ENCODE measurements at regions not wholly inside any gene's neighbourhood (a gene's known extent, or its start where the extent isn't known, plus 50 kb on each side); places are given as distances from the start of the nearest gene placed in this dataset.
A peak's percentile ranks its signal among the peaks of the same experiment; 100 is the strongest.
"Not testable (repeated sequence)": the region's sequence is repeated elsewhere in the genome, so short reads cannot be mapped to it uniquely, and the experiment has no call there.

DNA sequence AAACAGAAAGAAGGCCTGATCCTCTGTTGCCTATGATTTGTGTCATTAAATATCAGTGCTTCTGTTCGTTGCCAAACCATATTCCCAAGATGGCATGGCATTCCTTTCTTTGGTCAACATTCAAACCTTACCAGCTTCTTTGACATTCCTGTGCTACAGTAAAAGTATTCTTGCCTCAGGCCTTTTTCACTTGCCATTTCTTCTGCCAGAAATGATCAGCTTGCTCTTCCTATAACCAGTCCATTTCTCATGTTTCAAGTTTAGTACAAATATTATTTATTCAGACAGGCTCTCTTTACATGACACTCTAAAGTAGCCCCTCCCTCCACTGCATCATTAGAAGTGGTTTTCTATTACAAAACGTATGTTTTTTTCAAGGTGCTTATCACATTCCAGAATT lies 278.3 kb downstream of the KCNJ2 start:
- DNase-seq, result no peak

GRCh38 chr17:70453075-70453474 lies 283.7 kb downstream of the KCNJ2 start:
- DNase-seq, result not testable (repeated sequence)

- DNase-seq, result no peak
Observed at GRCh38 chr17:70454377-70454776, 285.0 kb downstream of the KCNJ2 start.

DNA sequence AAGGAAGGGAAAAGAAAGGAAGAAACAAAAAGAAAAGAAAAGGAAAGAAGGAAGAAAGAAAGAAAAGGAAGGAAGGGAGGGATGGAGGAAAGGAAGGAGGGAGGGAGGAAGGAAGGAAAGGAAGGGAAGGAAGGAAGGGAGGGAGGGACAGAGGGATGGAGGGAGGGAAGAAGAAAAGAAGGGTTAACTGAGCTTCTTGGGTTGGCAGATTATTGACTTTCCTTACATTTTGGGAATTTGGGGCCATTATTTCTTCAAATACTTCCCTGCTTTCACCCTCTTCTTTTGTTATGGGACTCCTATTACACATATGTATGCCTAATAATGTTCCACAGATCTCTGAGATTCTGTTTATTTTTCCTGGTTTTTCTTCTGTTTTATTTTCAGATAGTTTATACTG lies 285.6 kb downstream of the KCNJ2 start:
- DNase-seq, result no peak

- no peak for DNase-seq
Observed at GRCh38 chr17:70464995-70465394, 295.7 kb downstream of the KCNJ2 start.

GRCh38 chr17:70468661-70469060 lies 299.3 kb downstream of the KCNJ2 start:
- no peak for DNase-seq

DNA sequence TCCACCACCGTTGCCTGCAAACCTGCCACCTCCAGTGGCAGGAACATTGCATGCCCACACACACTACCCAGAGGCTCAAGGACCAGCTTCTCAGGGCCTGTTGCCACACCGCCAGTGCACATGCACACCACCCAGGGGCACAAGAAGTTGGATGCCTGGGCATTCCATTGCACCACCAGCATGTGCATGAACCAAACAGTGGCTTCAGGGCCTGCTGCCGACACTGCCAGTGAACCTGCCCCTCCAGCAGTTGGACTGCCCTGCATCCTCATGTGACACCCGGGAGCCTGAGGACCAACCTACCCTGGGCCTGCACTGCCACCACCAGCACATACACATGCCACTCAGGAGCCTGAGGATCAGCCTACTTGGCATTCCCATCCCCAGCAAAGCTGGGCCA lies 303.7 kb downstream of the KCNJ2 start:
- no peak for DNase-seq

GRCh38 chr17:70476368-70476767 lies 307.0 kb downstream of the KCNJ2 start:
- DNase-seq, result no peak

DNA sequence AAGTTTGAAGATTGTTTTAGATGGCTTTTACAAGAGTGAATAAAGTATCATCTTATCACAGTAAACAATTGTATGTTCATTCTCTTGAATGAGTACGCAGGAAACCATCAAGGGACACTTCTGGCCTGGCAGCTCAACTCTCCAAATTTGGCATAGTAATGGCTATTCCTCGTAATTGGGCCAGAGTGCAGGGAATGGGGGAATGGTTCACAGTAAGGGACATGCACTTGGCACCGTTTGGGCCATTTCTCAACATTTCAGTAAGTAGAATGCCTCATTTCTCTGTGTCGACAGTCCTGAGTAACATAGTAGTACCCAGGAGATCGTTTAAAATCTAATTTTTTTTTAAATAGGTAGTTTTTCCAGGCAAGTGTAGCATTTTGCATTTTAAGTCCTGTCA lies 309.6 kb downstream of the KCNJ2 start:
- peak; percentile 38 for DNase-seq

- DNase-seq, result no peak
Observed at GRCh38 chr17:70479779-70480178, 310.4 kb downstream of the KCNJ2 start.

GRCh38 chr17:70483624-70484023 lies 314.3 kb downstream of the KCNJ2 start:
- DNase-seq, result no peak

GRCh38 chr17:70484050-70484449 lies 314.7 kb downstream of the KCNJ2 start:
- no peak for DNase-seq

- DNase-seq, result no peak
Observed at GRCh38 chr17:70484496-70484895, 315.2 kb downstream of the KCNJ2 start.

DNA sequence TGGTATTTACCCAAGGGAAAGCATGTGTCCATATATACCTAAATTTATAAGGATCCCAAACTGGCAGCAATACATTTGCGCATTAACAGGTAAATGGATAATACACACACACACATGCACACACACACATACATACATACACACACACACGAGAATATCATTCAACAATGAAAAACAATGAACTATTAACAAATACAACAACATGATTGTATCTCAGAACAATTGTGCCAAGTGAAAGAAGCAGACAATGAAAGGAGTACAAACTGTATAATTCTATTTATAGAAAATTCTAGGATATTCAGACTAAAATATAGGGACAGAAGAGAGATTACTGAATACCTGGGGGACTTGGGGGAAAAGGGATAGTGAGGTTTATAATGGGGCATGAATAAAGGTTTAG lies 323.0 kb downstream of the KCNJ2 start:
- no peak for DNase-seq

- DNase-seq, result no peak
Observed at GRCh38 chr17:70493277-70493874, 324.0 kb downstream of the KCNJ2 start.

DNA sequence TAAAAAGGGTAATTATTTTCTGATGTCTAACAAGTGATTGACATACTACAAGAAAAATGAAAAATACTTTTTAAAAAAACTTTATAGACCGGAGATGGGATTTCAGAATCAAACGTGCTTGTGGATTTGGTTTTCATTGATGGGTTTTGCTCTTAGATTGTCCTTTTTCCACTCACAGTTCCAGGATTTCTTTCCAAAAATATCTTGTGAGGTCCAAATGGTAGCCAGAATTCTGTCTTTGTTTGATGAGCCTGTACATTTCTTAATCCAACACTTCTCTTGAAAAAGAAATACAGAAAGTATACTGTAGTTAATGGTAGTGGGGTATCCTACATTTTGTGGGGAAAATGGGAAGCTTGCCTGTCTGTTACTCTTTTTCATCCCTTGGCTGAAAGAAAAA lies 329.3 kb downstream of the KCNJ2 start:
- DNase-seq, result peak; percentile 13

DNA sequence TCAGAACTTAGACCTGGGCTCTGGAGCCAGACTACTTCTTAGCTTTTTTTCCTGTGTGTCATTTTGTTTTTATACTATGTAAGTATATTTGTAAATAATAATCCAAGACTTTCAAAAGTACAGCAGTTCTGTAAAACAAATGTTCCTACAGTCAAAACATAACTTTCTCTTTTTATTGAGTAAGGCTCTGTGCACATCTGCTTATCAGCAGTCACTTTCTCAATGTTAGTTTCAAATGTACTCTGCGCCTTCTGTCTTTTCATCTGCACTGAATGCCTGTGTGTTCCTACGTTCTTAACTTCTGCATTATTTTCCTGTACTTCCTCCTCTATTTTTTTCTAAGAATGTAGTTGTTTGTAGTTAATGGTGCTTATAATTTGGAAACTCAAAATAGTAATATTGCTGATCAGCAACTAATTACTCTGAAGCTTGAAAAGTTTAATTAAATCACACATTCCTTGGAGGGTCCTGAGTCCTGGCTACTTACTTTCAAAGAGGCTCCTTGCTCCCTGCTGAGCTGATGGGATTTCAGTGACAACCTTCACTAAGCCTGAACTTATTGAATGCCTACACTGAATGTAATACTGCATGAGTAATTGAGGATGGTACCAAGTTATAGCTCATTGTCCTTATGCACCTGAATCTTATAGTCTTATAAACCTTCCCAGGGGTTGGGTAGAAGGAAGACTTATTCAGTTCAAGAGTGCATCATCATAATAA lies 329.9 kb downstream of the KCNJ2 start:
- no peak for DNase-seq

DNA sequence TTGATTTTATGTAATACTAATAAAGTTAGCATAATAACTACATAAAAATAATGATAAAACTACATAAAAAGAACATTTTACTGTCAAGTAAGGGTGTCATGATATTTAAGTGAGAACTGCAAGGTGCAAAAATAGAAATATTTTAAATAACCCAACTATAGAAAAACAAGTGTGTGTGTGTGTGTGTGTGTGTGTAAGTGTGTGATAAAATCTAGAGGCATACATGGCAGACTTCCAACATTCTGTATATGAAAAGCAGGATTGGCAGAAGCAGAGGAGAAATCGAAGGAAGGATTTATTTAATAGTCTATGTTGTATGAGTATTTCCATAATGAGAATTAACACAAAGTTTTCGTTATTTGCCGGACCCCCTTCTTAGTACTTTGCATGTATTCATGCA lies 334.1 kb downstream of the KCNJ2 start:
- no peak for DNase-seq

GRCh38 chr17:70510288-70510687 lies 341.0 kb downstream of the KCNJ2 start:
- DNase-seq, result no peak

DNA sequence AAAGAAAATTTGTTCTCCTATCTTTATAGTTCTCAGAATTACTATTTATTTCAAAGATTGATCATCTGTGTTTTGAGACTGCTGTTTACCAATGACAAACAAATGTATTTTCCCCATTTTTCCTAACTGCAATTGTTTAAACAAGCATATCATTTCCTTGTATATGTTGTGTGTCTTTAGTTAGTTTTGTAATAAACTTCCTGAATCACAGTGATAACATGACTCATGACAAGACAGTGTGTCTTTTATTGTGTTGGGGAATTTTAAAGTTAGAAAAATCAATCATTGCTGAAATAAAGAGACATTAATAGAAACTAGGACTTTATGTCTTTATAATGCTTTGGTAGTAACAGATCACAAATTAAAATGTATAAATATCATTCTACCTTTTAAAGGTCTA lies 348.5 kb downstream of the KCNJ2 start:
- no peak for DNase-seq

- no peak for DNase-seq
Observed at GRCh38 chr17:70519300-70519699, 350.0 kb downstream of the KCNJ2 start.

- DNase-seq, result no peak
Observed at GRCh38 chr17:70520447-70520846, 351.1 kb downstream of the KCNJ2 start.

GRCh38 chr17:70520956-70521355 lies 351.6 kb downstream of the KCNJ2 start:
- DNase-seq, result no peak

DNA sequence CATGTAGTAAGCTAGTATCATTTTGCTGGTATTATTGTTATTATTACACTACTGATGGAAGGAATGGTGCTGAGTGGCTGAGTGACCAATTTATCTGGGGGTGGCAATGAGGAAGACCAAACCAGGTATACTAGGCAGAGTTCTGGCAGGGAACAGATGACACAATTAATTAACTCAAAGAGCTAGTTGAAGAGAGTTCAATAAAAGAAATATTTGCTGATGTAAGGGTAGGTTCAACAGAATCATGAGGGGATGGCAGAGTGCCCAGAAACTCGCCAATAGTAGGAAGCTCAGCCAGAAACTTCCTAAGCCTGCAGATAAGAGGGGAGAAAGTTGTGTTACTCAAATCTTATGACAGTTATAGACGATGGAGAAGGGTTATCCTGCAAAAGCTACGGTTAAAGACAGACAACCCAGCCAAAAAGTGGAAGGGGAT lies 352.5 kb downstream of the KCNJ2 start:
- DNase-seq, result no peak

Measured in muscle of arm (tissue), 1 donor.